Sciatic nerve (tissue), 2 donors: ENCODE measurements at regions not wholly inside any gene's neighbourhood (a gene's known extent, or its start where the extent isn't known, plus 50 kb on each side); places are given as distances from the start of the nearest gene placed in this dataset.
A peak's percentile ranks its signal among the peaks of the same experiment; 100 is the strongest.
"Not testable (repeated sequence)": the region's sequence is repeated elsewhere in the genome, so short reads cannot be mapped to it uniquely, and the experiment has no call there.

ENCODE experiments used
- ATAC-seq: fragments of 200-7000 bp; cut with Tn5 transposase; one replicate; pipeline ENCODE4 v1.9.1; 2020; ENCODE audit warnings: mild to moderate bottlenecking, moderate library complexity
- DNase-seq: peaks from one replicate; pipeline ENCODE4 v3.0.0-alpha.2; 2020; ENCODE audit warnings: low spot score
- intact Hi-C: fragments of 100-400 bp; cut with DNase I; formaldehyde crosslinking; loops from one replicate; pipeline ENCODE4 v1.14.2; 2022
- donor health status: DM: no; HTN: no; CAD: no.
- donor health status: DM: no; HTN: no; CAD: no.

DNA sequence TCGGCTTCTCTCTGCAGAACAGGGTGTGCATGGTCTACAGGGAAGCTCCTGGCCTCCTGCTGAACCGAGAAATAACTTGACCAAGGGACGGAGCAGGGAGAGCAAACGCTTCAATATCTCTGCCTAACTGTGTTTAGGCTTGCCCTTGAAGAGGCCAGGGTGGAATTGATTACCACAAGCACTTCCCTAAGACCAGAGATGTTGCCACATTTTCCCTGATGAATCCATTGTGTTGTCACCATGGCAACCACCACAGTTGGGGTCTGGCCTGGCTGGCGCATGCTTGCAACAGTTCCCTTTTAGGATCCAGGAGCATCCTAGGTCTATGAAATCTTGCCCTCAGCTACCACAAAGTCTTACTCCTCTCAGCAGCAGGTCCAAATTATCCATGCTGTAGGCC is 213.5 kb upstream of the SULF2 start:
- ATAC-seq = no peak
- no peak for DNase-seq
- intact Hi-C loops = no loop called here

DNA sequence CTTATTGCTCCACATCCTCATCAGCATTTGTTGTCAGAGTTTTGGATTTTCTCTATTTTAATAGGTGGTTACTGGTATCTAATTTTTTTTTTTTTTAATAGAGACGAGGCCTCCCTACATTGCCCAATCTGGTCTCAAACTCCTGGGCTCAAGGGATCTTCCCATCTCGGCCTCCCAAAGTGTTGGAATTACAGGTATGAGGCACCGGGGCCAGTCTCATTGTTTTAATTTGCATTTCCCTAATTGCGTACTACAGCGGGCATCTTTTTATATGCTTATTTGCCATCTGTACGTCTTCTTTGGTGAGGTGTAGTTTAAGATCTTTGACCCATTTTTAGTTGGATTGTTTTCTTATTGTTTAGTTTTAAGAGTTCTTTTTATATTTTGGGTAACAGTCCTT is 210.4 kb upstream of the SULF2 start:
- intact Hi-C loops = no loop called here
- DNase-seq (no peak), ATAC-seq (no peak)

DNA sequence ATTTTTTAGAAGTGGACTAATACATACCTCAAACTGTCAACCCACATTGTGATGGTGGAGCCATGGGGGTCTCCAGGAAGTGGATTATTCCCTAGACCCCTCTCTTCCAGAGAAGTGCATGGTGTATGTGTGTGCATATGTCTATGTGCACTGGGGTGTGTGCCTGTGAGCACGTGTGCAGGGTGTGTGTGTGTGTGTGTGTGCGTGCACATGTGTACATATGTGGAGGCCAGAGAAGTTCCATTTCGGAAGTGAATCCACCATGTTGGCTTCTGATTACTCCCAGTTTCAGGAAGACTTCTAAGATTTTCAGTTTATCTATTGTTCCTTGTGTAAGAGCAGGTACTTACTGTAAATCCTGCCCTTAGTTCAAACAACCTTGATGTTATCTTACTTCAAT is 208.5 kb upstream of the SULF2 start:
- no peak for DNase-seq
- no peak for ATAC-seq
- intact Hi-C loops = no loop called here

DNA sequence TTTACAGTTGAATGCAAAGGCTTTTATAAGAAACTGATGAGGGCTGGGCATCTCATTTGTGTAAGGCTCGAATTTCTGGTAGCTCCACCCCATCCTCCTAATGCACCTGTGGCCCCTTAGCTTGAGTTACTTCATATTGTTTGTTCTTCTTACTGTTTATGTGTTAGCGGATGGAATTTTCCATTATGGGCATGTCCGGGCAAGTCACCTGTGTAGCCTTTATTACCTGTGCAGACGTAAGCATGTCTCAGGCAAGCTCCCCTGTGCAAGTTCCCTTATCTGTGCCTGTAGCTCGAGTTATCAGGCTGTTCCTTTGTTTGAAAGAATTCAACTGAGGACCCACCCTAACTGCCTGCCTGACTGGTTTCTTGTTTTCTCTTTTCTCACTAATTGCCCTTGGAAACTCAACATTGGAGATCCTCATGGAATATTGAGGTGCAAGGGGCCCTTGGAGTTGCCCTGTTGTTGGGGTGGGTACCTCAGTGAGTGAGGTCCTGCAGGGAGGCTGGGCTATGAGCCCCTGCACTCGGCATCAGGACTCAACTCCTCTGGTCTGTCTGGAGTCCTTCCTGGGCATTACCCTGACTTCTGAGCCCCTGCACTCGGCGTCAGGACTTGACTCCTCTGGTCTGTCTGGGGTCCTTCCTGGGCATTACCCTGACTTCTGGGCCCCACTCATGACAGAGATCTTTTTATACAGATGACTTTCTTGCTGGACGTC is 207.9 kb upstream of the SULF2 start:
- DNase-seq (no peak), ATAC-seq (no peak)
- intact Hi-C loops = no loop called here

DNA sequence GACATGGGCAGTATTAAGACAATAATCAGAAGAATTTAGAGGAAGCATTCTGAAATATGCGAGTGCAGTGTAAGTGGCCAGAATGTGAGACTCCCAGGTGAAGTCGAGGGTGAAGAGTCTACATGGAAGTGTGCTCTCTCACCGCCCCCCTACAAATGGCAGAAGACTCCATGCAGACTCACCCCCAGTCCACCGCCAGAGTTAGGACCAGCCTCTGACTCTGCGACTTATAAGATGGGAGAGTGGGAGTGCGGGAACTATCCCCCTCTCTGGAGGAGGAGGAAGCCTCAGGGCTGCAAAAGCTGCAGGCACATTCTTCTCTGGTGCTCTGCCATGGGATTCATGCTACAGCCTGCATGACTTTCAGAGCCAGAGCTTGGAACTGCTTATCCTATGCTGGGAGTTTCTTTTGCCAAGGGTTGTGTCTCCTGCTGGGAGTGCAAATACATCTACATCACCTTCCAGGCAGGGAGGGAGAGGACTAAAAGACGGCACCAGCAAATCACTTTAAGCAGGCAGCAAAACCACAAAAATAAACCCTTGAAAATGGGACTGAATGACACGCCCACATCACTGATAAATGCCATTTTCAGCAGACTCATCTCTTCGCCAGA is 206.7 kb upstream of the SULF2 start:
- intact Hi-C loops = no loop called here
- DNase-seq (no peak), ATAC-seq (no peak)

DNA sequence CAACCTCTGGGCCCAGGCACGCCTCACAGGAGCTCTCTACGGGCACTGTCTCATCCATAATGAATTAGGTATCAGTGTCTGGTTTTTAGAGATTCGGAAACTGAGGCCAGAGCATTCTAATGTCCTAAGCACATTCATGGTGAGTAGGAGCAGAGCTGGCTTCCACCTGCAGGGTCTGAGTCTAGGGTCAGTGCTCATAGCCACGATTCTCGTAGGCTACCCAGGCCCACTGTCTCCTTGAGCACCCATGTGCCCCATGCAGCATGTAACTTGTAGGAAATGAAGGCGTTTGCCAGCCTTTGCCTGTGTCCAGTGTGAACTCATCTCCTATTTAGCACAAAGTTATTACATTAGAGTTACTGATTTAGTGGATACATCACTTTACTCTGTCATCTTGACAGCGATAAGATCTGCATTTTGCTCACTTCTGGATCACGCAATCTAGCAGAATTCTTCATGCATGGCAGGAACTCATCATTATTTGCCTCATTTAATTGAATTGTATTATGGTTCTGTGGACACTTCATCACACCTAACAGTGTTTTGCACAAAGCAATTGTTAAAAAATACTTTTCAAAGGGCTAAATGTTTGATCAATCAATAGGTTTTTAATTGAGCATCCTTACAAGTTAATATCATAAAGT is 205.3 kb upstream of the SULF2 start:
- no peak for ATAC-seq
- intact Hi-C loops = no loop called here

DNA sequence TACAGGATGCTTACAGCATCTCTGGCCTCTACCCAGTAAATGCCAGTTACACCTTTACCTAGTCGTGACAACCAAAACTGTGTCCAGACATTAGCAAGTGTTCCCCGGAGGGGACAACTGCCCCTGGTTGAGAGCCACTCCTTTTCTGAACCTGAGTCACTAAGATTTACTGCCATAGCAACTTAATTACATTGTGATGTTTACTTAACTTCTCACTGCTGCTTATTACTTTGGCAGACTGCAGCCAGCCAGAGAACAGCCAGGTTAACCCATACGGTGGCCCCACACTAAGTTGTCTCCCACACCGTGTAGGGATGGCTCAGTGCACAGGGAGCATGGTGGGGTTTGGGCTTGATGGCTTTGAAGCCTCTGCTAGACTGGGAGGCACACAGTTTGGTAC is 204.7 kb upstream of the SULF2 start:
- DNase-seq = no peak
- ATAC-seq = no peak
- intact Hi-C loops = no loop called here

More for the DNA sequence above, 205.3 kb upstream of the SULF2 start:
- no peak for DNase-seq

DNA sequence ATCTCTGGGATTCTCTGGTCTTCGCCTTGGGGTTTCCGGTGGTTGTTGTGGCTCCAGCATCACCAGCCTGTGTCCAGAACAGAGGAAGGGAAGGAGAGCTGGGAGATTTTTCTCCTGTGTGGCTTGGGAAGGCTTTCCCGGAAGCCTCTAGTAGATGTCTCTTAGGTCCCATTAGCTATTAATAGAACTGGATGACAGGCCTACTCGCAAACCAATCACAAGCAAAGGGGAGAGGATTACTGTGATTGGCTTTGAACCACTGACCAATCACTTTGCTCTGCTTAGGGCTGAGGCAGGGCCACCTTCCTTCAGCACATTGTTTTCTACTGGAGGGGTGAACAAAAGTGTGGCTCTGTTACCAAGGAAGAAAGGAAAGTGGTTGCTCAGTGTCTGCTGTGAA is 203.4 kb upstream of the SULF2 start:
- DNase-seq = no peak
- intact Hi-C loops = no loop called here
- ATAC-seq = no peak

DNA sequence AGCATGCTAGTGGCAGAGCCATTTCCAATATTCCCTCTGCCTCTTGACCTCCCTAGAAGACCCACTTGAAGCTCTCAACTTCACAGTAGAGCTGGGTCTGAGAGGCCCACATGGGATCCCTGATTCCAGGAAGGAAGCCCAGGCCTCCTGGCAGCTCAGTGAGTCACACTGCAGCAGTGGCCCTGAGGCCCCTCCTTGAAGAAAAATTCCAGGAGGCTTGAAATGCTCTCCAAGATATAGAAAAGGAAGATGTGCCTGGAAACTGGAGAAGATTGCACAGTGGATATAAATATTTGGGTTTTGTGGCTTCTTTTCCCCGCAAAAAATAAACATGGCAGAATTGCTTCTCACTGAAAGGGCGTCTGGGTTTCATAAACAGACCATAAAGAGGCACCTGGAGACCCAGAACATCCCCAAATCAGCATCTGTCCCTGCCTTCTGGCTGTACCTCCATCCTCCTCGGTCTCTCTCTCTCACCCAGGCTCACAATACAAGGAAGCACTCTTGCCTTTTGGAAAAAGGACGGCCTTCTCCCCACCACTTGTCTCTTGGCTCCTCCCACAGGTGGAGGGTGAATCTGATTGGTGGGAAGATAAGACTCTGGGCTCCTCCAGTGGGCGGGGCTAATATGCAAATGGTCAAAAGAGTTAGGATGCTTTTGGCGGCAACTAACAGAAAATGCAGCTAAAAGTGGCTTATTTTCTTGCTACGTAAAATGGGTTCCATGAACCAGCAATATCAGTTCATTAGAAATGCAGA is 200.0 kb upstream of the SULF2 start:
- intact Hi-C loops = no loop called here
- DNase-seq = no peak
- ATAC-seq = no peak

DNA sequence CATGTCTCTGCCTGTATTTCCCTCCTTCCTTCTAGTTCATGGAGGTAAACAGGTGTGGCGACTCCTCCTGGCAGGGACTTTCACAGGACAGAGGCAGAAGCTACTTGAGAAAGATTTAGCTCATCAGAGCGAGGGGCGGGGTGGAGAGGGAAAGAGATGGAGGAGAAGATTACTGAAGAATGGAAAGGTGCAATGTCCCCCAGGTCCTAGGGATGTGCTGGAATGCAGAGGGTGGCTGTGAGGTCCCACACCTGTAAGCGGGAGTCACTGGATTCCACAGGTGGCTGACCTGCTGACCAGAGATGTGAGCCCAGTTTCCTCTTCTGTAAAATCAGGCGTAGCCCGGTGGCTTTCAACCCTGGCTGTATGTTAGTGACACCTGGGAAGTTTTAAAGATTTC is 199.2 kb upstream of the SULF2 start:
- no peak for ATAC-seq
- DNase-seq = no peak
- intact Hi-C loops = no loop called here

DNA sequence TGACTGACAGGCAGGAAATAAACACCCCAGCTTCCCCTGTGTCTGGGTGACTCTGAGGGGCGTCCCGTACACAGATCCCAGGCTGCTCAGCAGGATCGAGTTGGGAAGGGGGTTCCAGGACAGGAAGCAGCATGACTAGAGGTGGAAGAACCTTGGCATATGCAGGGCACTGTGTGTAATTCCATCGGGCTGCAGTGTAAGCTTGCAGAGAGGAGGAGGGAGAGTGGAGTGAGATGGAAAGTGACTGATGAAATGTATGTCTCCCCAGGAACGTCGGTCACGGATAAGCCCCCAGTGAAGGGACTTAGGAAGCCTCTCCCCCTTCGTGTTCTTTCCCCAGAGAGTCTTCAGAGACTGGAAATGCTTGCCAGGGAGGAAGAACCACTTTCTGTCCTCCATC is 198.4 kb upstream of the SULF2 start:
- ATAC-seq, intact Hi-C loops, DNase-seq: not testable (repeated sequence)

DNA sequence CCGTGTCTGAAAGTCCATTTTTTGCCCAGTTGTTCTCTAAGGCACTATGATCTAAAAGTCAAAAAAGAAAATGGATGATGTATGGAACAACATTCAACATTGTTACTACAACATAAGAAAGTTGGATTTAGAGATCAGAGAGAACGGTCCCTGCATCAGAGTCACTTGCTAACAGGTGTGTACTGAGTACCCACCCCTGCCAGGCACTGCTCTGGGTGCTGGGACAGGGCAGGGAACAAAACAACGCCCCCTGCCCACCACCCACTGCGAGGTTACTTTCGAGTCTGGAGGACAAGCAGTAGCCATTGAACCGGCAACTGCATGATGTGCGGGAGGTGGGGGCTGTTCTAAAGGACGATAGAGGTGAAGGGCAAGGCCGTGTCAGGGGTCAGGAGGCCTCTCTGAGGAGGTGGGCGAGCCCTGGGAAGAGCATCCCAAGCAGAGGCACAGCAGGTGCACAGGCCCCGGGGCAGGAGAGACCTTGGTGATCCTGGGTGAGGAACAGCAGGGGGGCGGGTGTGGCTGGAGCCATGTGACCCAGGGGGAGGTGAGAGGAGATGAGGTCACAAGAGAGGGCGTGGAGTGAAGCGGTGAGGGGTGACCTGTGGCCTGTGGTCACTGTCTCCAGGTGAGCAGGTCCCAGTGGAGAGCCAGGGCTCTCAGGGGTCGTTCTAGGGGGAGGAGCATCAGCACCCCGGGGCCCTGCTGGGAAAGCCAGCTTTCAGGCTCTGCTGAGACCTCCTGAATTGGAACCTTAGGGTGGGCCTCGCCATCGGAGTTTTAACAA is 197.5 kb upstream of the SULF2 start:
- DNase-seq (no peak), ATAC-seq (no peak)
- intact Hi-C loops = no loop called here

DNA sequence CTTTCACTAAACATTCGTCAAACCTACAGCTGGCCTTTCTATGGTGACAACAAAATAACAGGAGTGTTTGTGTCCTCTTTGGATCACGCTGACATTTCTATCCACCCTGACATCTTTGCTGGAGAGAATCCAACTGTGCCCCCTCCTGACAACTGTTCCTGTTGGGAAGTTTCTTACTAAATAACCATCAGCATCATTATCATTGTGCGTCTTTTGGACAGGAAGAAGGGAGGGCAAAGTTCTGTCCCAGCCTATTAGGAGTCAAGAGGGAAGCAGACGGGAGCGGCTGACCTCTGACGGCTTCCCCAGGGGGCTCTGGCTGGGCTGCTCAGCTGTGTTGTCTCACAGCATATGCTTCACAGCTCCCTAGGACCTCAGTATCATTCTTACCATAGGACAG is 195.9 kb upstream of the SULF2 start:
- ATAC-seq = peak; percentile 51
- intact Hi-C loops = no loop called here
- no peak for DNase-seq

DNA sequence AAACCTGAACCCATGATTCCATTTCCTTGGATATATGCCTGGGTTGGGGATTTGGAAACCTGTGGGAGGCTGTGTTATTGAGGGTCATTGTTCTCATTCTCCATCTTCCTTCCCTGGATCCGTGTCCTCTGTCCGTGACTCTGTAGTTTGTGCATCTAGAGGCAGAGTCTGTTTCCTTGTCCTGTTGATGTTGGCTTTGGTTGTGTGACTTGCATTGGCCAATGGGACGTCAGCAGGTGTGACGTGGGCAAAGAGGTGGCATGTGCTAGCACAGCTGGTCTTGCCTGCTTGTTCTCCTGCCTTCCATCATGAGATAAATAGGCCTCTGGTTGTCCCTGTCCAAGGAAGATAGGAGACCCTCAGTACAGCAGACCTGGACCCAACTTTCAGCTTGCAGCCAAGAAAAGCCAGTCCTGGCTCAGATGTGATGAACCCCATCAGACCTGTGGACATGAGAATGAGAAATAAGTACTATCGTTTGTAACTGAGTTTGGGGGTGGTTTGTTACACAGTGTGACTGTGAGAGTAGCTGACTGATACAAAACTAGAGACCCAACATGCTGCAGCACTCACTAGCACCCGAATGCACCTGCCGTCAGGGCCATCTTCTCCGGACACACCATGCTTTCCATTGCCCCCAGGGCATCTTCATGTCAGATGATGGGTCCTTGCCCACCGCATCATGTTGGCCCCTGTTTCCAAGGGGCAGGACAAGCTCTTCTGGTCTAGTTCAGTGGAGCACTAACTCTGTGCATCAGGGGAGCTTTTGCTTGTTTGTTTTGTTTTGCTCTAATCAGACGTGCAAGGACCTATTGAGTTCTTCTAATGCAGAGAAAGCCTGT is 195.3 kb upstream of the SULF2 start:
- DNase-seq (no peak), ATAC-seq (no peak)
- intact Hi-C loops = no loop called here

DNA sequence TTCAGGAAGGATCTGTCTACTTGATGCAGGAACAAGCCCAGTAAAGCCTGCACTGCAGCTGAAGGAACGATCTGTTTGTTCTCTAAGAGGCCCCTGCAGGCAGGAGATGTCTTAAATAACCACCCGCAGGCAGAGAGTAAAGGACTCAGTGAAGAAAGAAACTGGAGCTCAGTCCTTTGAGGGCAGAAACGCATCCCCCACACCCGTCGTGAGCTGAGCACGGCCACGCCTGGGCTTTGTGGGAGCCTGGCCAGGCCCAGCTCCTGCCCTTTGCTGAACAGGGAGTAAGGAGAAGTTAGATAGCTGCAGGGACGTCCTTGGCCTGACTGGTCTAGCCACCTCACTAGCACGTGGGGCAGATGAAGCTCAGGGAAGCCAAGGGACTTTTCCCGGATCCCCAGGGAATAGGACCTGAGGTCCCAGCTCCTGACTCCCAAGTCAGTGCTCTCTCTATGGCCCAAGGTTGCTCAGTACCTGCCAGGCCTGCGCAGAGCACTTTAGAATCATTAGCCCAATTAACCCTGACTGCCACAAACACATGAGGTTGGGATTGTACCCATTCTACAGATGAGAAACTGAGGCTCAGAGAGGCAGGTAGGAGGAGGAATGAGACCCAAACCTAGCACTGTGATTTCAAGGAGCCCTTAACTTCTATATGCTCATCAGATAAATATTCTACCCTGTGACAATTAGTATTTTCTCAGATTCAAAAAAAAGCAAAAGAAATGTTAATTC is 194.2 kb upstream of the SULF2 start:
- intact Hi-C loops, DNase-seq: not testable (repeated sequence)
- peak; percentile 27 for ATAC-seq

DNA sequence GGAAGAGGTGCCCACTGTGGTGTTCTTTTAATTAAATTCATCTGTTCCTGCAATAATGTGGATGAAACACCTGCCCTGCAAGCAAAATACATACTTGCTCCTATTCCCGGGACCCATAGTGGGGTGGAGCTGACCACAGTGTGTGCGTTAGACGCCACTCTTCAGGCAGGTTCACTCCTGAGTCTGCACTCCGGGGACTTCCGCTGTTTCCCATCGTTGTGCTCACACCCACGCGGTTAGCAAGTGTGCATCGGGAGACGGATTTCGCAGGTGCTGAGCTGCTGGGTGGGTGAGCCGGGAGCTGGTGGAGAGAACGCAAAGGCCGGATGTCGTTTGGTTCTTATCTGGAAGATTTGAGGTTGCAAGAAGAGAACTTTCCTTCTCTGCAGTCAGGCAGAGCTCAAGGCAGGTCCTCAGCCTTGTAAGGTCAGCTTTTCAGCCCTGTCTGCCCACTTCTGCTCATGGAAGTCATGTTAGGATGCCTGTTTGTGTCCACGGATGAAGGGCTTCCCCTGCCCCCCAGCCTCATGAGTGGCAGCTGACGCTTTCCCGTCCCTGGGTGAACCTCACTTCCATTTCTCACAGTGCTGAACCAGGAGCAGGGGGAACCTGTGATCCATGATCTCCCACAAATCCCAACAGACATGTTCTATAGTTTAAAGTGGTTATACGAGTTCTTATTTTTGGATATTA is 193.3 kb upstream of the SULF2 start:
- not testable (repeated sequence) for DNase-seq

DNA sequence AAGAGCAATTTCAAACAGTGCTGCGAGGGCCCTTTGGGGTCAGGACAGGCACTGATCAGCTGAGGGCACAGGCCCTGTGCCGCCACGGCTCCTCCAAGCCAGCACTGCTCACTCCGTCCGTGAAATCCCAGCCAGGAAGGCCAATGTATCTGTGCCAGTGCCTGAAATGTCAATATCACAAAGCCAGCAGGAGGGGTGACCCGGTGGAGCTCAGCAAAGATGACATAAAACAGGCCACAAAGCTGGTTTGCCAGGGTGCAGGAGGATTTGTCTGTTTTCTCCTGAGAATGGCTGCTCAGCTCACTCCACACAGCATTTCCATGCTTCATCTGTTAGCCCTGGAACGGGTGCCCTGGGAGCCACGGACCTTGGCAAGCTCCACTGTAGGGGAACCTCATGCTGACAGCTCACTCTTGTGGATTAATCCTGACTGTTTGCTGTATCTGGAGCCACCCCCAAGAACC is 192.5 kb upstream of the SULF2 start:
- ATAC-seq, intact Hi-C loops, DNase-seq: not testable (repeated sequence)

More for the DNA sequence above, 193.3 kb upstream of the SULF2 start:
- intact Hi-C loops, ATAC-seq: not testable (repeated sequence)
